Nephron (organoid): ENCODE measurements at regions not wholly inside any gene's neighbourhood (a gene's known extent, or its start where the extent isn't known, plus 50 kb on each side); places are given as distances from the start of the nearest gene placed in this dataset.

ENCODE experiments used
- H3K27ac Mint-ChIP-seq, 3 experiments: 2 replicates each; pipeline ENCODE4 v1.8.0; 2020; ENCODE audit warnings: mixed read lengths in 3 of 3, mild to moderate bottlenecking in 2 of 3, moderate library complexity in 1 of 3
- H3K27me3 Mint-ChIP-seq: 2 replicates; pipeline ENCODE4 v1.8.0; 2021; ENCODE audit warnings: low read depth, mild to moderate bottlenecking, moderate library complexity, mixed read lengths
- H3K36me3 Mint-ChIP-seq: 2 replicates; pipeline ENCODE4 v1.8.0; 2020; ENCODE audit warnings: low read depth, mixed read lengths
- H3K4me1 Mint-ChIP-seq: 2 replicates; pipeline ENCODE4 v1.8.0; 2020; ENCODE audit warnings: mixed read lengths
- H3K4me3 Mint-ChIP-seq, 3 experiments: 2 replicates each; pipeline ENCODE4 v1.8.0; 2020; ENCODE audit warnings: mild to moderate bottlenecking in 3 of 3, mixed read lengths in 3 of 3, moderate library complexity in 2 of 3
- H3K9me3 Mint-ChIP-seq: 2 replicates; pipeline ENCODE4 v1.8.0; 2020; ENCODE audit warnings: mixed read lengths
- TF ChIP-seq, protein P1 (sequence below), 3 experiments: fragments of 200-600 bp; sonication (generic); IDR thresholded peaks; one replicate each; pipeline ENCODE4 v1.5.0; 2021; ENCODE audit warnings: antibody characterized with exemption in 3 of 3; ENCODE audit not compliant: unreplicated experiment in 3 of 3

DNA sequence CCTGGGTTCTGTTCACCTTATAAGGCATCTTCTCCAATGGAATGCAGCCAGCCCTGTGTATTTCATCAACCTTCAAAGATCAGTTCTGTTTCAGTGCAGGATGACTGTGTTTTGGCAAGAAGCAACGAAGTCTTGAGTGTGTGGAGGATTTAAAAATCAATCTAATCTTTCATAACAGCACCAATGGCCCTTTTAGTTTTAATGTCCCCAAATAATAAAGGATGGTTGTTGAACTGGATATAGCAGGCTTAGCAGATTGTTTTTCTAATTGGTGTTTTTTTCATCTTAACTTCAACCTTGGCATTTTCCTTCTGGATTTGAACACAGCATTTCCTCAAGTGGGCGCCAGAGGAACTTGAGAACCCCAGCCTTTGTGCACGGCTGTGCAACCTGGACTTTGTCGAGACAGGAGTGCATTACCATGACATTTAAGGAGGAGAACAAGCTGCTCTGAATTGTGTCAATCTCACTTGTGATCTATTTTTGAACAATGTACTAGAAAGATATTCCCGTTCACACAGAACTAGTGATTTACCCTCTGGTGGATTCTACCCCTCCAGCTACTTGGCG is 313.3 kb upstream of the AKR1E2 start:
- Mint-ChIP-seq H3K27ac (peak overlapping the region; percentile 49 to 90 (median 78)), H3K4me1 (peaks cover 59% of the 10 kb centered on the region), H3K4me3 (no peak overlapping the region), H3K36me3 (no peaks in the 10 kb centered on the region), H3K9me3 (peaks cover 5% of the 10 kb centered on the region), H3K27me3 (no peaks in the 10 kb centered on the region)
- TF ChIP-seq, protein P1, sequence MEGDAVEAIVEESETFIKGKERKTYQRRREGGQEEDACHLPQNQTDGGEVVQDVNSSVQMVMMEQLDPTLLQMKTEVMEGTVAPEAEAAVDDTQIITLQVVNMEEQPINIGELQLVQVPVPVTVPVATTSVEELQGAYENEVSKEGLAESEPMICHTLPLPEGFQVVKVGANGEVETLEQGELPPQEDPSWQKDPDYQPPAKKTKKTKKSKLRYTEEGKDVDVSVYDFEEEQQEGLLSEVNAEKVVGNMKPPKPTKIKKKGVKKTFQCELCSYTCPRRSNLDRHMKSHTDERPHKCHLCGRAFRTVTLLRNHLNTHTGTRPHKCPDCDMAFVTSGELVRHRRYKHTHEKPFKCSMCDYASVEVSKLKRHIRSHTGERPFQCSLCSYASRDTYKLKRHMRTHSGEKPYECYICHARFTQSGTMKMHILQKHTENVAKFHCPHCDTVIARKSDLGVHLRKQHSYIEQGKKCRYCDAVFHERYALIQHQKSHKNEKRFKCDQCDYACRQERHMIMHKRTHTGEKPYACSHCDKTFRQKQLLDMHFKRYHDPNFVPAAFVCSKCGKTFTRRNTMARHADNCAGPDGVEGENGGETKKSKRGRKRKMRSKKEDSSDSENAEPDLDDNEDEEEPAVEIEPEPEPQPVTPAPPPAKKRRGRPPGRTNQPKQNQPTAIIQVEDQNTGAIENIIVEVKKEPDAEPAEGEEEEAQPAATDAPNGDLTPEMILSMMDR (IDR thresholded peaks at IDR 0.05; ENCODE audit: unreplicated experiment in 3 of 3), result peak; percentile 20 to 50 (median 40)

DNA sequence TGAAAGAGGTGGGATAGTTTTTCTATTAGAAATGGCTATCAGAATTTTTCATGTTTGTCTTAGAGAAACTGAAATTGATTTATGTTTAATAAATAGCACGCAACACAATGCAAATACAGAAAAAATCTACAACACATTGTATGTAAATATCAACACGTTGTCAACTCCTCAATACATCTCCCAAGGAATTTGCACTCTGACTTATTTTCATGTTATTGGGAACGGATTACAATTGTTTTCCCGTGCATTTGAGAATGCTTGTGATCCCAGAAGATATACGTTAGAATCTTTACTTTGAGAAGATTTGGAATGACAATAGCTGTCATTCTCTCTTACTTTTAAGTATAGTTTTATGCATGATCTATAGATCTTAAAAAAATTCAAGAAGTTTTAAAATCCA is 313.8 kb upstream of the AKR1E2 start:
- H3K36me3 Mint-ChIP-seq, result no peaks in the 10 kb centered on the region
- peaks cover 64% of the 10 kb centered on the region for H3K4me1 Mint-ChIP-seq
- TF ChIP-seq, protein P1 (IDR thresholded peaks at IDR 0.05; ENCODE audit: unreplicated experiment in 3 of 3), result no peak
- H3K27me3 Mint-ChIP-seq, result no peaks in the 10 kb centered on the region
- no peak overlapping the region for H3K4me3 Mint-ChIP-seq
- H3K9me3 Mint-ChIP-seq, result peaks cover 5% of the 10 kb centered on the region
- H3K27ac Mint-ChIP-seq, result peak overlapping the region; percentile 74 to 94 (median 90)

DNA sequence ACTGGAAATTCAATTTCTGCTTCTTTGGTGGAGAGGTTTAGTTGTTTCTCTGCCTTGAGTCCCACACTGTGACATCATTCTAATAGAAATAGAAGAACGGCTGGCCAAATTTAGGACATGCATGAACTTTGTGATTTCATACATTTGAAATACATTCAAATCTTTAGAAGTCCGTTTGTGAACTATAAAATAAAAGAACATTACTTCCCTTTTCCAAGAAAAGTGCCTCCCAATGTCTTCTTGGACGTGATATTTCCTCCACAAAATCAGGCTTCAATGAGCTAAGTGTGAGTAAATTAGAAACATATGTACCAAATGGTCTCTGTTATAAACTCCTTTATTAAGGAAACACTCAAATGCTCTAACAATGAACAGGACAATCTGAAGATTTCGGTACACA is 314.5 kb upstream of the AKR1E2 start:
- Mint-ChIP-seq H3K4me3 (peak overlapping the region in 1 of 3 experiments; percentile 23), H3K27ac (peak overlapping the region; percentile 74 to 94 (median 90)), H3K27me3 (no peaks in the 10 kb centered on the region), H3K4me1 (peaks cover 65% of the 10 kb centered on the region), H3K9me3 (peaks cover 5% of the 10 kb centered on the region), H3K36me3 (no peaks in the 10 kb centered on the region)
- TF ChIP-seq, protein P1 (IDR thresholded peaks at IDR 0.05; ENCODE audit: unreplicated experiment in 3 of 3), result no peak

DNA sequence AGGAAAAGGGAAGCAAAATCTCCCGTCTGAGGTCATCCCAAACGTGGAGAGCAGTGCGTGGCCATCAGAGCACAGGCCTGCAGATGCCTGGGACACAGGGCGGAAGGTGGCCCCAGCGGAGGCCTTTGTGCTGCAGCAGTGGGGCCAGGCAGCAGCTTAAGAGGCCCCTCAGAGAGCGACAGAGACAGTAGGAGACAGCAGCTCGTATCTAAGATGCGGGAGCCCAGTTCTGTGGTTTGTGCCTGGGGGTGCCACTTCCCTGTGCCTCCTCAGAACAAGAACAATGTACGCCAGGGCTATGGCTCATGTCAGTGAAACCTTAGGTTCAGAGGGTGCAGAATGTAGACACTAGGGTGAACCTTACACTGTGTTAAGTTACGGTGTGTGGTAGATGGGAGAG is 316.6 kb upstream of the AKR1E2 start:
- Mint-ChIP-seq H3K4me3 (no peak overlapping the region), H3K36me3 (no peaks in the 10 kb centered on the region), H3K27me3 (no peaks in the 10 kb centered on the region), H3K9me3 (peaks cover 5% of the 10 kb centered on the region), H3K27ac (peak overlapping the region in 2 of 3 experiments; percentile 87 to 90), H3K4me1 (peaks cover 60% of the 10 kb centered on the region)
- TF ChIP-seq, protein P1 (IDR thresholded peaks at IDR 0.05; ENCODE audit: unreplicated experiment in 3 of 3), result no peak

DNA sequence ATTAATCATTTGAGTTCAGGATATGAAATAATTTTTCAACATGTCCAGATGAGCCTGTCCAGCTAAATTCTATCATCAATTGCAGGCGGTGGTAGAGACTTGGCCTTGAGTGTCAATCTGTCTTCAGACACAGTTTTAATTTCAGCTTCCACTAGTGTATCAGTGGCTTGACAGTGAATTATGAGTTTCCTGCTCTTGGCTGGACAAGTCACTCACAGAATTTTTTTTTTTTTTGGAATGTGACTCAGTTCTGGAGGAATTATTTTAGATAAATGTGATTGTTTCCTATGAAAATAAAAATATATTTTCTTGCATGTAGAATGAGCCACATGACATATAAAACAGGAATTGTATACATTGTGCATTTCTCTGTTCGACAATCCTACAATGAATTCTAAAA is 319.9 kb upstream of the AKR1E2 start:
- H3K27me3 Mint-ChIP-seq, result no peaks in the 10 kb centered on the region
- peaks cover 33% of the 10 kb centered on the region for H3K4me1 Mint-ChIP-seq
- no peaks in the 10 kb centered on the region for H3K36me3 Mint-ChIP-seq
- no peak overlapping the region for H3K27ac Mint-ChIP-seq
- TF ChIP-seq, protein P1 (IDR thresholded peaks at IDR 0.05; ENCODE audit: unreplicated experiment in 3 of 3), result no peak
- H3K4me3 Mint-ChIP-seq, result no peak overlapping the region
- H3K9me3 Mint-ChIP-seq, result no peaks in the 10 kb centered on the region

DNA sequence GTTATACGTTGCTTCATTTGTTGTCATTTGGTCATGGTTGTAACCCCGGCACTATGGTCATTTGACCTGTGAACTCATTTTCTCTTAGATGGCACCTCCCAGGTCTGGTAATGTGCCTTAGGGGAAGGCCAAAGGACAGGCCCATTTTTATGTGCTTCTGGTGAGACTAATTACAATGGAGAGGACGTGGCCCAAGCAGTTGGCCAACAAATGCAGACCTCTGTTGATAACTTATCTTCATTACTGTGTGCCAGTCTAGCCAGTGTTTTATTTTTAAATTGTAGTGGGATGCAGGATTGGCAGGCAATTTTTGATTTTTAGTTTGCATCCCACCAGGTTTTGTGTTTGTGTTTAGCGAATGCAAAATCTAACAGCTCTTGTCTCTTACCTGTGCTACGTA is 321.5 kb upstream of the AKR1E2 start:
- H3K4me3 Mint-ChIP-seq, result no peak overlapping the region
- no peaks in the 10 kb centered on the region for H3K36me3 Mint-ChIP-seq
- peaks cover 23% of the 10 kb centered on the region for H3K4me1 Mint-ChIP-seq
- no peaks in the 10 kb centered on the region for H3K9me3 Mint-ChIP-seq
- H3K27me3 Mint-ChIP-seq, result no peaks in the 10 kb centered on the region
- TF ChIP-seq, protein P1 (IDR thresholded peaks at IDR 0.05; ENCODE audit: unreplicated experiment in 3 of 3), result no peak
- no peak overlapping the region for H3K27ac Mint-ChIP-seq
